ENCODE measurements at regions not wholly inside any gene's neighbourhood (a gene's known extent, or its start where the extent isn't known, plus 50 kb on each side); places are given as distances from the start of the nearest gene placed in this dataset.
"Not testable (repeated sequence)": the region's sequence is repeated elsewhere in the genome, so short reads cannot be mapped to it uniquely, and the experiment has no call there.

GRCh38 chr3:81277853-81278252 is 483.6 kb downstream of the GBE1 start:
- no peak for DNase-seq

GRCh38 chr3:81274671-81275070 is 486.8 kb downstream of the GBE1 start:
- DNase-seq = no peak

DNA sequence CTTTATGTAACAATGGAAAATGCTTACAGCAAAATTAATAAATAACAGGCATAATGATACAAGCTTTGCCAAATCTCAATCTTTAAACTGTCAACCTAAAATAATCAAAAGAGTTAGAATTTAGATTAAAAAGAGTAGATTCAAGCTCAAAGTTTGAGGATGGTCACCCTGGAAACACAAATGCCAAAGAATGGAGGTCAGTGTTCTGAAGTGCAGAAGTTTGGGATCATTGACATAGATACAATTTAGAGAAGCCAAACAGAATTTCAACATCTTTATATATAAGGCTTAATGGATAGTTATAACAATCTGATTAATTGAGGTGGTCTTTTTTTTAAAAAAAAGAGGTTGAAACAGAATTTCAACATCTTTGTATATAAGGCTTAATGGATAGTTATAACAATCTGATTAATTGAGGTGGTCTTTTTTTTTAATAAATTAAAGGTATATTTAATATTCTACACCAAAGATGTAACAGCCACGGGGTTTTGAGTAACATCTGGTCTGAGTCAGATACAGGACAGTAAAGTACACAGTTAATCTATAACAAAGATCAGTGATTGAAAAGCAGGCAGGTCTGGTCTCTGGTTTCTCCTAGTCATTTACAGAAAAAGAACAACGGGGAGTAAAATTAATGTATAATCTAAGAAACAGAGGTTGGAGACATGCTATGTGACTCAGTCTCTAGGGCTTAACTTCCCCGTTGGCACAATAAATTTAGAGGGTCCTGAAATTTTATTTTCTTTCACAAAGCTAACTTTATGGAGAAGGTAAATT is 490.7 kb downstream of the GBE1 start:
- no peak for DNase-seq

- DNase-seq = no peak
Observed at GRCh38 chr3:81268526-81268925, 492.9 kb downstream of the GBE1 start.

DNA sequence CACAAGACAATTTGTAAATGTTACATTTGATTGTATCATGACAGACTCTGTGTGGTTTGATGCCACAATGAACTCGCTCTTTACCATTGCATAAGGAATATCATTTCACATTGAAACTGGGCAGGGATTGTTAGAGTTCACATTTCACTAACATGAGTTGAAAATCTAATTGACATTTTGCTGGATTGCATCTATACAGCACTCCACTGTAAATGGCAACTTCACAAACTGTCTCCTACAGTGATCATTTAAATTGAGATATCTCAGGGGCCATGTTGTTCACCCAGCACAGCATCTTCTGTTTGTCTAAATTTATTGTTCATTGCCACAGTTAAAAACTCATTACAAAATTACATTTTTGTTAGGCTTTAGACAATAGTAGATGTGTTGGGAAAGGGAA is 499.4 kb downstream of the GBE1 start:
- DNase-seq = no peak

GRCh38 chr3:81255463-81255862 is 506.0 kb downstream of the GBE1 start:
- no peak for DNase-seq

DNA sequence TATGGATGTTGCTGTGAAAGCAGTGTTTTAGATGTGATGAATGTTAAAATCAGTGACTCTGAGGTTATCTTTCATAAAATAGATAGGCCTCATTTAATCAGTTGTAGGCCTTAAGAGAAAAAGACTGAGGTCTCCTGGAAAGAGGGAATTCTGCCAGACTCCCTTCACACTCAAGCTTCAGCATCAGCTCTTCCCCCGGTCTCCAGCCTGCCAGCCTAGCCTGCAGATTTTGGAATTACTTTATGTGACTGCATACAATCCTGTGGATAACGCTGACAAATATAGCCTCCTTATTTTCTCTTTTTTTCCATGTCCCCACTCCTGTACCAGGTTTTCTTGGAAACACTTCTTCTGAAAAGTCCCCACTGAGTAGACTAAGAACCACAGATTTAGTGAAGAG is 510.3 kb downstream of the GBE1 start:
- no peak for DNase-seq

DNA sequence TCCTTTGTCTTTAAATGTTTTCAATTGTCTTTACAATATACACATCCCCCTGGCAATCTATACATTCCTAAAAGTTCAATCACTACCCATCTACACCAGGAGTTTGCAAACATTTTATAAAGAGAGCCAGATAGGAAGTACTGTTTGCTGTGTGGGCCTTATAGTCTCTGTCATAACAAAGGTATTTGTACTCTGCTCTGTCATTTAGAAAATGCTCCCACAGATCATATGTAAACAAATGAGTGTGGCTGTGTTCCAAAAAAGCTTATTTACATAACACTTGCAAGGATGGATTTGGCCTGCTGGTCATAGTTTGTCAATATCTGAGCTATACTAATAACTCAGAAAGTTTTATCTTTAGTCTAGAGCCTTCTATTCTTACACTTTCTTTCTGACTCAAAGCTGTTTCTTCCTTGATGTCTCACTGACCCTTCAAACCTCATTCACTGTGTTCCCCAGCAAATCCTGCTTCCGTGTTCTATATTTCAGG is 511.9 kb downstream of the GBE1 start:
- no peak for DNase-seq

DNA sequence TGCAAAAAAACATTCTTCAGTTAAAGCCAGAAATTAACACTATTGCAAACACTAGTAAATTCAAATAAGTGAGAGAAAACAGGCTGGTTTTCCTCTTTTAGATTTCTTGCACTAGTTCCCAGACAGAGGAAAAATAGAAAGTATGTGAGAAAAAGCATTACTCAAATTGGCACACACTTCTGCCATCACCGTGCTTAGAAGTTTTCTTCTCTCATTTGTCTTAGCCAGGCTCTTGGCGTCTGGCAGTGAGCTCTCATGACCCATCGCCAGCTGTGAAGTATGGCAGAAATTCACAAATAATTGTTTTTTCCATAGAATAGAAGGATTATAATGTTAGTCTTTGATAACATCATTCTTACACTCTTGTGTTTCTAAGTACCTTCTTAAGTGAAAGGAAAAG is 515.9 kb downstream of the GBE1 start:
- no peak for DNase-seq

DNA sequence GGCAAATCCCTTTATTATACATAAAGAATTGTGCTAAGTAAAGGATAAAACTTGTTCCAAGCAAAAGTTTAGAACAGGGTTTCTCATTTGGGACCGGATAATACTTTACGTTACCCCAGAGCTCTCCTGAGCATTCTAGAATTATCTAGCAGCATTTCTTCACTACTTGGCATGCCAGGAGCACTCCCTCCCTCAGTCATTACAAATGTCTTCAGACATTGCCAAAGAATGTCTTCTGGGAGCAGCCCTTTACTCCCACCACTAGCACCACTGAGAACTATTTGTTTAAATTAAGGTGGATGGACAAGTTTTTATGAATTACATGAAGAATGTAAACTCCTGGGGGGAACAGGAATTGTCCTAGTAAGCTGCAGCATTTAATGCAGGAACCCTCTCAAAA is 516.4 kb downstream of the GBE1 start:
- no peak for DNase-seq

DNA sequence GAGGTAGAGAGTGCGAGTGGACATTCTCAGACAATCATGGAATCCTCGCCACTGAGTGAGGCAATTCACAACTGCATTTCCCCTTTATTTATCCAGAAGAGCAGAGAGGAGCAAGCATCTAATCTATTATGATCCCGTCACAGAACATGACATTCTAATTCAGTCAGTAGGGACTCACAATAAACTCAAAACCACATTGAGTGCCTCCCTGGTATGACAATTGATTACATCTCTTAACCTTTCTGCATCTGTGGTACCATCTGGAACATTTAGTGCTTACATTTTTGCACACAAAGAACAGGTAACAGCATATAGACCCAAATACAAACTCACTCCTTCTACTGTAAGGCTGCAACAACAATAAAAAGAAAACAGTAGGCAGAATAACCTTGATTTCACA is 517.2 kb downstream of the GBE1 start:
- DNase-seq = no peak

- no peak for DNase-seq
Observed at GRCh38 chr3:81242871-81243270, 518.6 kb downstream of the GBE1 start.

- DNase-seq = no peak
Observed at GRCh38 chr3:81237181-81237580, 524.3 kb downstream of the GBE1 start.

DNA sequence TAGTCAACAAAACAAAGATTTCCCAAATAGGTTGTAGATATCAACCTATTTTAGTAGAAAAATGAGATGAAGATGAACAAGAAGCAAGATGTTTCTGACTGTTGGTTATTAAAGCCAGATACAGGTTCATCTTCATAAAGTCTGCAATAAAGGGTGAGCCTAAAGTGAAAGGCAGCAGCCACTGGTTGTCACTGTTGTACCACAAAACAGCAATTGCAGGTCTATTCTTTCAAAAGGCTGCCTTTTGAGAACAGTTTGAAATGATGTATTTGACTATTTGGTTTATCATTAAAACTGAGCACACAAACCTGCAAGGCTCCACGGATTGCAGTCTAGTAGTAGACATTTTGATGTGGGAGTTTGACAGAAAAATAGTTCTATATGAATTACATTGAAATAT is 543.4 kb downstream of the GBE1 start:
- DNase-seq = no peak

GRCh38 chr3:81217101-81217500 is 544.3 kb downstream of the GBE1 start:
- no peak for DNase-seq

DNA sequence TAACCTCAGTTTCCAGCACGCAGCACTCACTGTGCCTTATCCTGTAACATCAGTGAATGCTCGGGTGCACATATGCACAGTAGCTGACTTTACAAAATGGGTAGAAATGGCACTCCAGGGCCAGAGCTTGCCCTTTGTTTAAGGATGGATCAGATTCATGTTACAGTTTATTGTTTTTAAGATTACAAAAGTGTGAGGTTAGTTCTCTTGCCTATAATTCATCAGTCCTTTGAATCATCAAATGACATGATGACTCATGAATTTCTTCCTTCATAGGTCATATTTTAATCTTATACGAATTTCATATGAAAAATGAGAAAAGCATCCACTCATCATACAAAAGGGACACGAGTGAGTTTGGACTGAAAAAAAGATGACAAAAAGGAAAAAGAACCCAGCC is 545.3 kb downstream of the GBE1 start:
- DNase-seq = no peak

- no peak for DNase-seq
Observed at GRCh38 chr3:81214631-81215030, 546.8 kb downstream of the GBE1 start.

DNA sequence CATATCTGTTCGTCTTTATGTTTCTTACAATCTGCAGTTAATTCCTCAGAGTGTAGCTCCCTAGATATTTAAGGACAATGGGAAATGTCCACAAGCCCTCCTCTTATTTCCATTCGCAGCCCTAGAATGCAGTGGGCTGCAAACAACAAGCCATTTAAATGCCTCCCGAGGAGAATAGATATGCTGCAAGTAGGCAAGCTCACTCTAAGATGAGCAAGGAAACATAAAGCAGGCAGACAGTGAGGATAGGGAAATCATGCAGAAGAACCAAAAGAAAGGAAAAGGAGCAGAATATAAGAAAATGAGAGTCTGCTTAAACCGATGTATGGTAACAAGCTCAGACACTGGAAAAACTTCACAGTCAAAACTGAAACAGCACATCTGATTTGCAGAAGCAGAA is 561.9 kb downstream of the GBE1 start:
- DNase-seq = no peak

DNA sequence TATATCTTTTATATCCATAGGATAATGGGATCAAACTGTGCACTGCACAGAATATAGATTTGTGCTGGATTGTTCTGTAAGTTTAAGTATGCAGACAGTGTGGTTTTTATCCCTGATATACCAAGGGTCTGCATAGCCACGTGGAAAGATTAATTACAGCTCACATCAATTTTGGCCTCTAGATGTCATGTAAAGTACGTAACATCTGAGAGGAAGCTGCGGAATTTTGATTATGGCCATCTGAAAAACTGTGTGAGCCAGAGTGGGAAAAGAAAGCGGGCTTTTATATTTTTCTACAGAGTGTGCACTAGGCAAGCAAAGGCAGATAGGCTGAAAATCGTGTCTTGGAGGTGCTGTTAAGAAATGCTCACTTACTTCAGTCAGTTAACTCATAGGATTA is 562.7 kb downstream of the GBE1 start:
- DNase-seq = no peak

DNA sequence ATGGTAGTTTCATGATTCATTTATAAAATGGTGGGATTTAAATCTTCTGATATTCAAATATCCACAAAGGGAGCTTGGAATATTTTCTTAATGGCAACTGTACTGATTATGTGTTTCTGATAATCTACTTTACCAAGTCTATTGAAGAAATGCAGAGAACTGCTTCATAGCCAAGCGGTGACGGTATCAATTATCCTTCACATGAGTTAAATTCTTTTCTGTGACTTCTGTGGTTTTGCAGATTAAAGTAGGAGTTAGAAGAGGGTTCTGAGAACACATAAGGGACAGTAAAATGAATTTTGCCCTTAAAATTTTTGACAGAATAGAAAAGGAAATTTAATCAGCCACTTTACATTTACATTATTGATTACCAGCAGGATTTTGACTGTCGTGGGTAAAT is 563.2 kb downstream of the GBE1 start:
- DNase-seq = no peak

- DNase-seq = no peak
Observed at GRCh38 chr3:81197386-81197785, 564.1 kb downstream of the GBE1 start.

DNA sequence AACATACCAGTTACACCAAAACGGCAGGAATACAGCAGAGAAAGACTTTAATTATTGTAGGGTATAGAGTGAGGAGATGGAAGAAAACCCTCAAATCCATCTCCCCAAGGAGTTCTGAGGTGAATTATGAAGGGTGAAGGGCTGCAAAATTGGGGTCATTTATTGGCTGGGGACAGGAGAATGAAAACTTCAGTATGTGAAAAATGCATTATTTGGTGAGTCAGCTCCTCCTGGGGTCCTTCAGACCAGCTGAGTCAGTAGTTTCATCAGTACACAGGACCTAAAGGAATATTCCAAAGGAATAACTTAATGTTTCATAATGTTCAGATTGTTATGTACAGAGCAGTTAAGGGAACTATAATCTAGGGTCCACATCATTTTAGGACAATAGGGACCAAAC is 566.0 kb downstream of the GBE1 start:
- DNase-seq = no peak

- DNase-seq = no peak
Observed at GRCh38 chr3:81186412-81186811, 575.0 kb downstream of the GBE1 start.

- not testable (repeated sequence) for DNase-seq
Observed at GRCh38 chr3:81182086-81182875, 579.2 kb downstream of the GBE1 start.
